D721Med (cell line): ENCODE measurements at regions not wholly inside any gene's neighbourhood (a gene's known extent, or its start where the extent isn't known, plus 50 kb on each side); places are given as distances from the start of the nearest gene placed in this dataset.

Experiments used
- DNase-seq: peaks from one replicate; pipeline ENCODE4 v3.0.0; 2011; ENCODE audit warnings: low spot score; ENCODE audit not compliant: insufficient read length
- FAIRE-seq: peaks from 2 replicates; lab custom pipeline; 2011; peaks lifted over from hg19 to GRCh38; lab: Jason Lieb, UNC
- TF ChIP-seq, protein P1 (sequence below): IDR thresholded peaks from 2 replicates; pipeline ENCODE4 v1.5.1; 2012; ENCODE audit warnings: mild to moderate bottlenecking, control low read depth; ENCODE audit not compliant: insufficient read depth; ENCODE audit errors: missing control alignments

DNA sequence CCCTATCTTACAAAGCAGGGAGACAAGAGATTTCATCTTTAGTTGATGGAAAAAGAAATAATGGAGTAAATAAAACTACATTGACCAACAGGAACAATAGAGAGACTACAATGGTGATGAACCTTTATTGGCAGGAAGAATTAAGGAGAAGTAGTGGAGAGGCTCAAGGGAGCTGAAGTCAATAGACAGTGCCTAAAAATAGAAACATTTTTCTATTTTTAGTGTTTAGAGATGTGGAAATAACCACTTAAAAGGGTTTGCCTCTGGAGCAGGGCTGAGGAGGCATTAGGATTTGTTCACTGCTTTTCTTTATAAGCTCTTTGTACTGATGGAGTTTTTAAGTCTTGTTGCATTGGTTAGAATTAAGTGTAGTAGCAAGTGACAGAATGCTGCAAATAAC, 98.4 kb upstream of the ERCC6L2 start:
- TF ChIP-seq, protein P1, sequence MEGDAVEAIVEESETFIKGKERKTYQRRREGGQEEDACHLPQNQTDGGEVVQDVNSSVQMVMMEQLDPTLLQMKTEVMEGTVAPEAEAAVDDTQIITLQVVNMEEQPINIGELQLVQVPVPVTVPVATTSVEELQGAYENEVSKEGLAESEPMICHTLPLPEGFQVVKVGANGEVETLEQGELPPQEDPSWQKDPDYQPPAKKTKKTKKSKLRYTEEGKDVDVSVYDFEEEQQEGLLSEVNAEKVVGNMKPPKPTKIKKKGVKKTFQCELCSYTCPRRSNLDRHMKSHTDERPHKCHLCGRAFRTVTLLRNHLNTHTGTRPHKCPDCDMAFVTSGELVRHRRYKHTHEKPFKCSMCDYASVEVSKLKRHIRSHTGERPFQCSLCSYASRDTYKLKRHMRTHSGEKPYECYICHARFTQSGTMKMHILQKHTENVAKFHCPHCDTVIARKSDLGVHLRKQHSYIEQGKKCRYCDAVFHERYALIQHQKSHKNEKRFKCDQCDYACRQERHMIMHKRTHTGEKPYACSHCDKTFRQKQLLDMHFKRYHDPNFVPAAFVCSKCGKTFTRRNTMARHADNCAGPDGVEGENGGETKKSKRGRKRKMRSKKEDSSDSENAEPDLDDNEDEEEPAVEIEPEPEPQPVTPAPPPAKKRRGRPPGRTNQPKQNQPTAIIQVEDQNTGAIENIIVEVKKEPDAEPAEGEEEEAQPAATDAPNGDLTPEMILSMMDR = no peak
- no peak for FAIRE-seq

DNA sequence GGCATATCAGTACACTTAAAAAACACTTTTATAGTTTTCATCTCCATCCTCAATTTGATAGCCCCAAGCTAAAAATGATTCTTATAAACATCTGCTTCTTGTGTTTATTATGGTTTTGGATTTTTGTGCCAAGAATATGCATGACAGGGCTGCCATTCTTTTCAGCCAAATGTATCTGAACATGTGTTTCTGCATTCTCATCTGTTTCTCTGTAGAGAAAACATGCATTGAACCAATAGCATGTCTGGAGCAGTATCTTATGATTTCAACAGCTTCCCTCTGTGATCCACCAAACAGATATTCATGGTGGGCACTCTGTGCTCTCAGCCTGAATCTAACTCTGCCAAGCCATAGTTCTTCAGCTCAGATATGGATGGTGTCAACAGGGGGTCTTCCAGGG, 99.3 kb upstream of the ERCC6L2 start:
- DNase-seq (no peak), FAIRE-seq (no peak)
- TF ChIP-seq, protein P1 = no peak

More for the DNA sequence above, 98.4 kb upstream of the ERCC6L2 start:
- no peak for DNase-seq

DNA sequence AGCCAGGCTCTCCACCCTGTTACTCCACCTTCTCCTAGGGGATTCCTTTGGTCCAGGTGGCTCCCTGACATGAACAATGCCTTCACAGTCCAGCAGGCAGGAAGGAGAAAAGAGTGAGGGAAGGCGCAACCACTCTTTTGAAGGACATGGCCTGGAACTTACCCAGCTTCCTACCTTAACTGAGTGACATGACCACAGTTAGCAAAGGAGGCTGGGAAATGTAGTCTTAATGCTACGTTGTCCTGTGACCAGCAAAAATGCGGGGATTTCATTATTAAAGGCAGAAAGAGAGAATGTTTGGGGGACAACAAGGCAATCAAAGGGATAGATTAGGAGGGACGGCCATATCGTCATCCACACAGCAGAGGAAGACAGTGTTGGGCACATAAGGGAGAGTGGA, 100.3 kb upstream of the ERCC6L2 start:
- TF ChIP-seq, protein P1 = no peak
- no peak for DNase-seq
- no peak for FAIRE-seq

DNA sequence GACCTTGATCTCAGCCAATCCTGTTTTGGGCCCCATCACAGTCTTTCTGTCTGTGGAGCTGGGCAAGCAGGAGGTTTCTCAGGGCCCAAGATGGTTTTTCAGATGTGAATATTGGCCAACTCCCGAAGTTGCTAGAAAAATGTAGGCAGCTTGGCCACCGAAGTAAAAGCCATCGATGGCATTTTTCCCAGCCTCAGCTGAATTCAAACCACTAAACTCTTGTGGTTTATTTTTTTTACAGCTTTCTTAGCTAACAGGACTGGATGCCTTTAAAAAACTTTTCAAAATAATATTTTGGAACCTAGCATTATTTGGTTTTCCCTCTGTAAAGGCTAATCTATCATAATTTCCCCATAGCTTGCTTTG, 102.5 kb upstream of the ERCC6L2 start:
- DNase-seq (no peak), FAIRE-seq (no peak)
- TF ChIP-seq, protein P1 = no peak

DNA sequence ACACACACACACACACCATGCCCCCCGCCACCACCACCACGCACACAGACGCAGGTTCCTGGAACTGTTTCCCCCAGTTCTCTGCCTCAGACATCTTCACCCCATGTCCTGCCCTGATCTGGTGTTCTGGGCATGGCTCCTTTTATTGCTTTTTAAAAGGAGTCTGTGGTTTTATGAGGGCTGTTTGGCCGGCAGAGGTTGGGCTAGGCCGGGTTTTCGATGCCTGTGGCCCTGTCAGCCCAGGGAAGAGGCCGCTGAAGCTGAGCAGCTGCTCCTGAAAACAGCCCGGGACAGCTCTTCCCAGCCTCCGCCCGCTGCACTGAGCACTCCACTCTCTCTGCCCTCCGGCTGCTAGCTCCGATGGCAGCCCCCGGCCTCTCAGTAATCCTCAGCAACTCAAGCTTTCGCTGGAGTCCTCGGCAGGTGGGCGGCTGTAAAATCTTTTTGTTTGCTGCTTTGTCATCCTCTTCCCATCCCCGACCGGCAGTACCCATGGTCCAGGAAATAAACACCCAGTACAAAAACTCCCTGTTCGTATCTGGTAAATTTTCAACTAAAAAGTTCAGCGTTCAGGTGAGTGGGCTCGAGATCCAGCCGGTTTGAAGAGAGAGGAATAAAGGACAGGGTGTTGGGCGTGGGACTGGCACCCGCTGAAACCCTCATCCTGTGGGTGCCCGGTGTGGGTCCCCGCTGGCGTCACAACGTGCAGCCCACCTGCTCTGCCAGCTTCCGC, 103.0 kb upstream of the ERCC6L2 start:
- FAIRE-seq (no peak), DNase-seq (no peak)
- TF ChIP-seq, protein P1 = no peak

DNA sequence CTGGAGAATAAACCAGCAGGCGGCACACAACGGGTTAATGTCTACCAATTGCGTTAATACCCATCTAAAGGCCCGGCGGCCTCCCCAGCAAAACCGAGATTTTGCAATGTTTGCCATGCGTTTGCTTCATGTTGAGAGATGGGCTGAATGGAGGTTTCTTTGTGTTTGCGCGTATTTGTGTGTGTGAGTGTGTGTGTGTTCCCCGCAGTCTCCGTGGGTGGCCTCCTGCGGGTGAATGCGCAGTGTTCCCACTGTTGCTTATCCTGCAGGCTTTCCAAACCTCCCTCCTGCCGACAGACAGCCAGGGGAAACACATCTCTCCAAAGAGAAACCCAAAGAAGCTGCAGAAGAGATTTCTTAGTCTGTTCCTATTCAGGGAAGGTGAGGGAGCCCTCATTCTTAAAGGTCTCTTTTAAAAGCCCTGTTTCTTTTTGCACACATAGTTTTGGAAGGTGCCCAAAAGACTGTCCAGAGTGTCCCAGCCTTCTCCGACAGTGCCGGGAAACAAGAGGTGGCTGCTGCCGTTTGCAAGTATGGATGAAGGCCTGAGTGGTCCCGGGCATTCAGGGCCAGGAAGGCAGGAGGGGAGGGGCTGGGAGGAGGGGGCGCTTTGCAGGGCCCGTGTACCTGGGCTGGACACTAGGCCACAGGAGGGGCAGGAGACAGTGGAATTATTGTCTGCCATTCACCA, 103.8 kb upstream of the ERCC6L2 start:
- FAIRE-seq (no peak), DNase-seq (no peak)
- TF ChIP-seq, protein P1 = no peak

DNA sequence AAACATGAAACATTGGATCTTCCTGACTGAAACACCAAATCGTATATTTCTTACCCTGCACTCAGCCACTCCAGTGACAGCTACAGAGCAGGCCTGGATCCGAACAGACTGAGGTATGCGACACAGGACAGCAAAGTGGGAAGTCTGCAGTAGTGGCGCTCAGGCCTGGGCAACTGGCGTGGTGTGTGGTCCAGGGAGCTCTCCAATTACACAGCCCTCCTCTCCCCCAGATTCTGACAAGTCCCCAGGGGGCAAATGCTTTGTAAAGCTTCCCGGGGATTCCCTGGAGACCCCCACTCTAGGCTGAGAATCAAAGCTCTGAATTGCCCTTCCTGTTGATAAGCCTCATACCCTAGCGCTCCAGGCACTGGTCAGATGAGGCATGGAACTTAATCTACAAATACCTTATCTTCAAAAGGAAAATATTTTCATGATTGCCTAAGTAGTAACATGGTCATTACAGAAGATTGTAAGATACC, 104.8 kb upstream of the ERCC6L2 start:
- FAIRE-seq (no peak), DNase-seq (no peak)

More for the DNA sequence above, 104.8 kb upstream of the ERCC6L2 start:
- TF ChIP-seq, protein P1 = no peak
